KMS-11 (cell line): ENCODE measurements at regions not wholly inside any gene's neighbourhood (a gene's known extent, or its start where the extent isn't known, plus 50 kb on each side); places are given as distances from the start of the nearest gene placed in this dataset.

Experiments
- H2AFZ ChIP-seq: fragments of 200-600 bp; sonication (generic); 2 replicates; pipeline ENCODE4 v1.6.1; 2016; ENCODE audit warnings: antibody characterized with exemption, mixed run types, low read depth
- H3K27ac ChIP-seq: fragments of 200-600 bp; sonication (generic); 2 replicates; pipeline ENCODE4 v1.6.1; 2016; ENCODE audit warnings: mild to moderate bottlenecking, mixed run types
- H3K27me3 ChIP-seq: fragments of 200-600 bp; sonication (generic); 2 replicates; pipeline ENCODE4 v1.6.1; 2017; ENCODE audit warnings: mild to moderate bottlenecking, low read depth, mixed run types, moderate library complexity; ENCODE audit not compliant: insufficient read depth
- H3K36me3 ChIP-seq: fragments of 200-600 bp; sonication (generic); 2 replicates; pipeline ENCODE4 v1.6.1; 2017; ENCODE audit warnings: mild to moderate bottlenecking, mixed run types; ENCODE audit not compliant: insufficient read depth
- H3K4me1 ChIP-seq: fragments of 200-600 bp; sonication (generic); 2 replicates; pipeline ENCODE4 v1.6.1; 2016; ENCODE audit warnings: mild to moderate bottlenecking, low read depth, mixed run types; ENCODE audit not compliant: poor library complexity, severe bottlenecking
- H3K4me2 ChIP-seq: fragments of 200-600 bp; sonication (generic); 2 replicates; pipeline ENCODE4 v1.7.0; 2016; ENCODE audit warnings: mild to moderate bottlenecking, mixed run types
- H3K4me3 ChIP-seq: fragments of 200-600 bp; sonication (generic); IDR thresholded peaks from 2 replicates; pipeline ENCODE4 v1.6.1; 2017; ENCODE audit warnings: low read depth, low read length, mixed read lengths; ENCODE audit not compliant: insufficient read depth
- H3K79me2 ChIP-seq: fragments of 200-600 bp; sonication (generic); 2 replicates; pipeline ENCODE4 v1.6.1; 2016; ENCODE audit warnings: low read depth, mixed run types; ENCODE audit not compliant: insufficient read depth
- H3K9ac ChIP-seq: fragments of 200-600 bp; sonication (generic); 2 replicates; pipeline ENCODE4 v1.6.1; 2016; ENCODE audit warnings: mild to moderate bottlenecking, mixed run types
- H4K20me1 ChIP-seq: fragments of 200-600 bp; sonication (generic); 2 replicates; pipeline ENCODE4 v1.6.1; 2016; ENCODE audit warnings: mild to moderate bottlenecking, mixed run types; ENCODE audit not compliant: insufficient read depth
- CTCF ChIP-seq: fragments of 200-600 bp; sonication (generic); conservative IDR thresholded peaks from 2 replicates; pipeline ENCODE4 v1.6.1; 2017; ENCODE audit warnings: low read depth, mild to moderate bottlenecking, antibody characterized with exemption, low read length, moderate library complexity, mixed read lengths

GRCh38 chr12:127567531-127567930 is 699.4 kb upstream of the TMEM132C start:
- Histone ChIP-seq H3K27ac (no peak overlapping the region), H3K4me3 (no peak overlapping the region), H3K27me3 (no peaks in the 10 kb centered on the region), H3K36me3 (no peaks in the 10 kb centered on the region), H4K20me1 (no peaks in the 10 kb centered on the region), H3K4me1 (no peaks in the 10 kb centered on the region), H3K9ac (no peak overlapping the region), H3K4me2 (no peak overlapping the region), H2AFZ (no peak overlapping the region), H3K79me2 (no peaks in the 10 kb centered on the region)
- TF ChIP-seq CTCF = no peak

GRCh38 chr12:127570387-127570786 is 696.6 kb upstream of the TMEM132C start:
- Histone ChIP-seq H3K4me3 (no peak overlapping the region), H3K27ac (no peak overlapping the region), H3K9ac (no peak overlapping the region), H4K20me1 (no peaks in the 10 kb centered on the region), H3K4me2 (no peak overlapping the region), H3K4me1 (no peaks in the 10 kb centered on the region), H3K27me3 (no peaks in the 10 kb centered on the region), H3K36me3 (no peaks in the 10 kb centered on the region), H2AFZ (no peak overlapping the region), H3K79me2 (no peaks in the 10 kb centered on the region)
- no peak for TF ChIP-seq CTCF

GRCh38 chr12:127570793-127571360 is 696.1 kb upstream of the TMEM132C start:
- no peaks in the 10 kb centered on the region for H3K4me1 ChIP-seq
- H3K36me3 ChIP-seq = no peaks in the 10 kb centered on the region
- no peak for TF ChIP-seq CTCF
- no peak overlapping the region for H2AFZ ChIP-seq
- no peak overlapping the region for H3K9ac ChIP-seq
- H3K27ac ChIP-seq = no peak overlapping the region
- no peak overlapping the region for H3K4me3 ChIP-seq
- no peaks in the 10 kb centered on the region for H3K27me3 ChIP-seq
- no peaks in the 10 kb centered on the region for H3K79me2 ChIP-seq
- no peaks in the 10 kb centered on the region for H4K20me1 ChIP-seq
- no peak overlapping the region for H3K4me2 ChIP-seq

- no peaks in the 10 kb centered on the region for H3K36me3 ChIP-seq
- H3K4me3 ChIP-seq = no peak overlapping the region
- no peaks in the 10 kb centered on the region for H3K4me1 ChIP-seq
- TF ChIP-seq CTCF = no peak
- no peak overlapping the region for H3K9ac ChIP-seq
- no peaks in the 10 kb centered on the region for H3K79me2 ChIP-seq
- no peak overlapping the region for H2AFZ ChIP-seq
- H3K27me3 ChIP-seq = no peaks in the 10 kb centered on the region
- H3K4me2 ChIP-seq = no peak overlapping the region
- H4K20me1 ChIP-seq = no peaks in the 10 kb centered on the region
- no peak overlapping the region for H3K27ac ChIP-seq
These were observed 695.4 kb upstream of the TMEM132C start for GRCh38 chr12:127571578-127571977.
